ENCODE measurements at regions not wholly inside any gene's neighbourhood (a gene's known extent, or its start where the extent isn't known, plus 50 kb on each side); places are given as distances from the start of the nearest gene placed in this dataset.

GRCh38 chr11:13101644-13102512 lies 92.8 kb downstream of the RASSF10 start:
- Histone ChIP-seq H3K9me3 (no peaks in the 10 kb centered on the region), H3K4me1 (ENCODE audit: control insufficient read depth in 1 of 2, insufficient read depth in 1 of 2, low read depth in 1 of 2, low read length in 1 of 2) (no peaks in the 10 kb centered on the region), H3K27ac (no peak overlapping the region), H3K27me3 (peaks cover under 1% of the 10 kb centered on the region), H3K4me3 (ENCODE audit: low read depth in 1 of 2, low read length in 1 of 2) (no peak overlapping the region), H3K36me3 (no peaks in the 10 kb centered on the region)
- no peak for TF ChIP-seq CTCF (IDR thresholded peaks at IDR 0.05)

DNA sequence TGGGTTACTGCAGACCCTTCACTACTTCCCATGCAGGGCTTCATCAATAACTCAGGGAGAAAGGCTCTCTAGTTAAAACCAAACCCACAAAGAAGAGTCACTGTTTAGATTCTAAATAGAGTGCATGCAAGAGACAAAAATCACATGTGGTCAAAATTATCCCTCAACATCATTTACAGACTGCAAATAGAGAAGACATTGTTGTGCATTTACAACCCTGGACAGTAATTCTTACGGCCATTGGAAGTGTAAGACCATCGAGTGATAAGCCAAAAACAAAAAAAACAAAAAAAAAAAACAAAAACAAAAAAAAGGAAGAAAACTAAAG lies 93.4 kb downstream of the RASSF10 start:
- Histone ChIP-seq H3K4me1 (ENCODE audit: control insufficient read depth in 1 of 2, insufficient read depth in 1 of 2, low read depth in 1 of 2, low read length in 1 of 2) (no peaks in the 10 kb centered on the region), H3K27me3 (peaks cover 5% of the 10 kb centered on the region), H3K4me3 (ENCODE audit: low read depth in 1 of 2, low read length in 1 of 2) (no peak overlapping the region), H3K9me3 (no peaks in the 10 kb centered on the region), H3K36me3 (no peaks in the 10 kb centered on the region), H3K27ac (no peak overlapping the region)
- TF ChIP-seq CTCF (IDR thresholded peaks at IDR 0.05), result no peak

- Histone ChIP-seq H3K27ac (no peak overlapping the region), H3K36me3 (no peaks in the 10 kb centered on the region), H3K4me1 (ENCODE audit: control insufficient read depth in 1 of 2, insufficient read depth in 1 of 2, low read depth in 1 of 2, low read length in 1 of 2) (no peaks in the 10 kb centered on the region), H3K9me3 (no peaks in the 10 kb centered on the region), H3K4me3 (ENCODE audit: low read depth in 1 of 2, low read length in 1 of 2) (no peak overlapping the region), H3K27me3 (peaks cover 5% of the 10 kb centered on the region)
- TF ChIP-seq CTCF (IDR thresholded peaks at IDR 0.05), result no peak
These were observed 93.9 kb downstream of the RASSF10 start for GRCh38 chr11:13102865-13103539.

DNA sequence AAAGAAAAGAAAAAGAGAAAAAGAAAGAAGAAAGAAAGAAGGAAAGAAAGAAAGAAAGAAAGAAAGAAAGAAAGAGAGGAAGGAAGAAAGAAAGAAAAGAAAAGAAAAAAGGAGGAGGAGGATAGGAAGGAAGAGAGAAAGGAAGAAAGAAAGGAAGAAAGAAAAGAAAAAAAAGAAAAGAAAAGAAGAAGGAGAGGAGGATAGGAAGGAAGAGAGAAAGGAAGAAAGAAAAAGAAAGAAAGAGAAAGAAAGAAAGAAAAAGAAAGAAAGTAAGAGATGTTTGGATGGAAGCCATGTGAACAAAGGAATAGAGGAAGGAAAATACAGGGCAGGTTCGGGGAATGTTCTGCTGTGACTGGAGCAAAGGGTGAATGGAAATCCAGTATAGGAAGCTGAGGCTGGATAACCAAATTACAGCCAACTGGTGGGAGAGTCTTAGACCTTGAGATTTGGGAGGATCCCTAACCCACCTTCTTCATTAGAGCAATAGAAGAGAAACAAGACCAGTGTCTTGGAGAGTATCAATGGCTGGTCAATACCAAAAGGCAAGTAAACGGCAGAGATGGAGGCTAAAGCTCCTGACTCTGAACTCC lies 94.9 kb downstream of the RASSF10 start:
- peaks cover 5% of the 10 kb centered on the region for H3K27me3 ChIP-seq
- H3K36me3 ChIP-seq, result no peaks in the 10 kb centered on the region
- H3K4me3 ChIP-seq (ENCODE audit: low read depth in 1 of 2, low read length in 1 of 2), result no peak overlapping the region
- no peak for TF ChIP-seq CTCF (IDR thresholded peaks at IDR 0.05)
- H3K4me1 ChIP-seq (ENCODE audit: control insufficient read depth in 1 of 2, insufficient read depth in 1 of 2, low read depth in 1 of 2, low read length in 1 of 2), result no peaks in the 10 kb centered on the region
- H3K9me3 ChIP-seq, result no peaks in the 10 kb centered on the region
- no peak overlapping the region for H3K27ac ChIP-seq

DNA sequence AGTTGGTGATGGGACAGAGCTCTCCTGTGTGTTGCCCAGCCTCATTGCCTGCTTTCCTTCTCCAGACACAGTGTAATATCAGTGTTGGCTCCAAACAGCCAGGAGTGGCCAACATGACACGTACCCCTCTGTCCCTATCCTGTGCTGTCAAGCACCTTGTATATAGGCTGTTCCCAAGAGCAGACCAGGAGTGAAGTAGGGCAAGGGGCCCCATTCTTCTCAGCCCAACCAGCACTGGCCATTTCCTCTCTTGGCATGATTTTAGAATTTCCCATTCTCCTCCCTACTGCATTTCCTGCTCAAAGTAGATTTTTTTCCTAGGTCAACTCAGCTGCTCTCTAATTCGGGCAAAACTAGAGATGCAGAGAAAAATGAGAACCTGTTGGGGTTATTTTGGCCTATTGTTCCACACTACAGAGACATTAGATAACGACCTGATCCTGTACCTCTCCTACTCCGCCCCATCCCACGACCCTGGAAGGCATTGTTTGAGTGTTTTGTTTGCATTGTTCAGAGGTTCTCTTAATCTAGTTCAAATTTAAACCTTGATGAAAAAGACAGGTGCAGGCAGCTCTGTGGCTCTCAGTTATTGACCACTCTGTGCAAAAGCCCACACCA lies 95.6 kb downstream of the RASSF10 start:
- H3K4me1 ChIP-seq (ENCODE audit: control insufficient read depth in 1 of 2, insufficient read depth in 1 of 2, low read depth in 1 of 2, low read length in 1 of 2), result no peaks in the 10 kb centered on the region
- H3K27ac ChIP-seq, result no peak overlapping the region
- H3K27me3 ChIP-seq, result peaks cover 5% of the 10 kb centered on the region
- no peaks in the 10 kb centered on the region for H3K9me3 ChIP-seq
- no peak for TF ChIP-seq CTCF (IDR thresholded peaks at IDR 0.05)
- H3K4me3 ChIP-seq (ENCODE audit: low read depth in 1 of 2, low read length in 1 of 2), result no peak overlapping the region
- no peaks in the 10 kb centered on the region for H3K36me3 ChIP-seq

All from neutrophil (primary cell).